ENCODE measurements at regions not wholly inside any gene's neighbourhood (a gene's known extent, or its start where the extent isn't known, plus 50 kb on each side); places are given as distances from the start of the nearest gene placed in this dataset.

GRCh38 chr9:1440256-1440655 is 390.1 kb downstream of the DMRT2 start:
- H3K4me2 ChIP-seq: no peak overlapping the region
- CTCF ChIA-PET: no interaction called here
- POLR2A ChIA-PET: no interaction called here
- ATAC-seq (no peak), FAIRE-seq (no peak), DNase-seq (ENCODE audit: low read depth in 1 of 2, low spot score in 1 of 2) (no peak)
- H3K4me3 ChIP-seq: no peak overlapping the region
- TF ChIP-seq MAX (IDR thresholded peaks at IDR 0.05) (no peak), NFE2L2 (conservative IDR thresholded peaks at IDR 0.05; ENCODE audit: low read length) (no peak), PBX3 (IDR thresholded peaks at IDR 0.05) (no peak), HDAC2 (IDR thresholded peaks at IDR 0.05) (no peak), SREBF2 (IDR thresholded peaks at IDR 0.05) (no peak), HOXB5 (CRISPR knock-in tag; IDR thresholded peaks at IDR 0.05) (no peak), CHD4 (IDR thresholded peaks at IDR 0.05; ENCODE audit: borderline replicate concordance) (no peak), HOXA7 (CRISPR knock-in tag; IDR thresholded peaks at IDR 0.05) (no peak), NR3C1 (IDR thresholded peaks at IDR 0.05) (no peak), REST (IDR thresholded peaks at IDR 0.05) (no peak), SMC3 (IDR thresholded peaks at IDR 0.05) (no peak), ZSCAN20 (CRISPR knock-in tag; IDR thresholded peaks at IDR 0.05) (no peak), USF2 (IDR thresholded peaks at IDR 0.05) (no peak), RNF2 (IDR thresholded peaks at IDR 0.05; ENCODE audit: borderline replicate concordance, low read depth) (no peak), HEYL (CRISPR knock-in tag; IDR thresholded peaks at IDR 0.05) (no peak), ATOH8 (CRISPR knock-in tag; IDR thresholded peaks at IDR 0.05; ENCODE audit: low read depth) (no peak), E2F6 (IDR thresholded peaks at IDR 0.05; ENCODE audit: borderline replicate concordance, low read depth) (no peak), HES2 (IDR thresholded peaks at IDR 0.05) (no peak), FOXS1 (CRISPR knock-in tag; IDR thresholded peaks at IDR 0.05) (no peak), KDM5A (IDR thresholded peaks at IDR 0.05) (no peak)
- H3K27ac ChIP-seq: no peak overlapping the region
- WGBS (ENCODE audit: missing lambda C conversion rate): 4% methylated on average over 3 of the region's 3 CpGs
- H3K4me1 ChIP-seq: no peaks in the 10 kb centered on the region
- H3K9me3 ChIP-seq: no peaks in the 10 kb centered on the region

- H3K9me3 ChIP-seq: no peaks in the 10 kb centered on the region
- DNase-seq (ENCODE audit: low read depth in 1 of 2, low spot score in 1 of 2): no peak
- TF ChIP-seq ZC3H11A (IDR thresholded peaks at IDR 0.05) (no peak), FOXS1 (CRISPR knock-in tag; IDR thresholded peaks at IDR 0.05) (no peak), ZNF302 (CRISPR knock-in tag; IDR thresholded peaks at IDR 0.05) (no peak), HOXA7 (CRISPR knock-in tag; IDR thresholded peaks at IDR 0.05) (no peak), MAZ (IDR thresholded peaks at IDR 0.05; ENCODE audit: borderline replicate concordance, low read depth, low read length) (no peak), HES2 (IDR thresholded peaks at IDR 0.05) (no peak), POLR2A (IDR thresholded peaks at IDR 0.05; ENCODE audit: low read length) (no peak), MAFK (IDR thresholded peaks at IDR 0.05; ENCODE audit: partially characterized antibody) (no peak), RCOR1 (IDR thresholded peaks at IDR 0.05; ENCODE audit: low read depth, low read length) (no peak), EP300 (IDR thresholded peaks at IDR 0.05) (no peak), SREBF2 (IDR thresholded peaks at IDR 0.05) (no peak), FOSL2 (IDR thresholded peaks at IDR 0.05) (no peak), FOSL2 (CRISPR knock-in tag; IDR thresholded peaks at IDR 0.05) (no peak), PBX3 (IDR thresholded peaks at IDR 0.05) (no peak)
- H3K4me3 ChIP-seq: no peak overlapping the region
- 0% methylated on average over 1 of the region's 1 CpG for WGBS (ENCODE audit: missing lambda C conversion rate)
- H3K4me2 ChIP-seq: no peak overlapping the region
- POLR2A ChIA-PET: no interaction called here
- CTCF ChIA-PET: interaction anchor here (0.6 kb wide), 1 partner anchor 205 kb away, joined by 3 read pairs; no protein-coding TSS in a partner anchor
- no peak overlapping the region for H3K27ac ChIP-seq
- no peak for FAIRE-seq
- no peak for ATAC-seq
- no peaks in the 10 kb centered on the region for H3K4me1 ChIP-seq
Measured at GRCh38 chr9:1442105-1442504, 391.9 kb downstream of the DMRT2 start.

All from A549 (cell line).